Kidney (tissue), 13 donors: ENCODE measurements at regions not wholly inside any gene's neighbourhood (a gene's known extent, or its start where the extent isn't known, plus 50 kb on each side); places are given as distances from the start of the nearest gene placed in this dataset.

Experiments
- DNase-seq, 5 donors: peaks; one replicate each; pipeline ENCODE4 v3.0.0-alpha.2; 2013 to 2020
- FAIRE-seq: peaks from 2 replicates; lab custom pipeline; 2012; peaks lifted over from hg19 to GRCh38; lab: Jason Lieb, UNC
- H3K27ac ChIP-seq, 2 donors: one replicate each; pipeline ENCODE4 v1.7.0; 2013; ENCODE audit warnings: low read depth in 2 of 2, low read length in 2 of 2, inconsistent platforms in 1 of 2
- H3K27me3 ChIP-seq: one replicate; pipeline ENCODE4 v1.7.1; 2013; ENCODE audit warnings: low read length, inconsistent platforms; ENCODE audit not compliant: control insufficient read depth, insufficient read depth
- H3K36me3 ChIP-seq, 3 donors: one replicate each; pipeline versions ENCODE4 v1.7.0 to v1.7.1; 2013; ENCODE audit warnings: low read length in 3 of 3, control low read depth in 1 of 3, inconsistent platforms in 1 of 3; ENCODE audit not compliant: insufficient read depth in 3 of 3, control insufficient read depth in 2 of 3
- H3K4me1 ChIP-seq, 3 donors: one replicate each; pipeline versions ENCODE4 v1.7.0 to v1.7.1; 2013; ENCODE audit warnings: low read length in 3 of 3, inconsistent platforms in 1 of 3, low read depth in 1 of 3; ENCODE audit not compliant: control insufficient read depth in 2 of 3, insufficient read depth in 2 of 3
- H3K4me3 ChIP-seq, 3 donors: one replicate each; pipeline versions ENCODE4 v1.7.0 to v1.8.1; 2013; ENCODE audit warnings: low read length in 3 of 3, control low read depth in 1 of 3, inconsistent platforms in 1 of 3
- H3K9ac ChIP-seq, 3 donors: one replicate each; pipeline versions ENCODE4 v1.7.0 to v1.7.1; 2013; ENCODE audit warnings: low read length in 3 of 3, control low read depth in 1 of 3, inconsistent platforms in 1 of 3
- H3K9me3 ChIP-seq, 3 donors: one replicate each; pipeline versions ENCODE4 v1.7.0 to v1.7.1; 2013; ENCODE audit warnings: low read length in 3 of 3, control low read depth in 1 of 3, inconsistent platforms in 1 of 3; ENCODE audit not compliant: control insufficient read depth in 2 of 3, insufficient read depth in 1 of 3
- CTCF ChIP-seq: IDR thresholded peaks from 3 replicates; pipeline ENCODE4 v1.5.1; 2012; ENCODE audit warnings: mild to moderate bottlenecking, moderate library complexity, borderline replicate concordance; ENCODE audit not compliant: insufficient read depth; ENCODE audit errors: extremely low read depth
- intact Hi-C: fragments of 100-400 bp; cut with DNase I; formaldehyde crosslinking; loops from one replicate; pipeline ENCODE4 v1.11.1; 2022
- donor health status: control.
- donor health status: control.
- donor health status: control.
- donor health status: control.
- donor health status: control.
- donor health status: DM: yes; HTN: yes; CAD: no.
- donor health status: Normal renal cell carcinoma (clear cell type).

- Histone ChIP-seq H3K4me1 (peaks cover 0 to 6% (median 2%) of the 10 kb centered on the region in 3 donors), H3K27me3 (no peaks in the 10 kb centered on the region), H3K27ac (no peak overlapping the region), H3K4me3 (no peak overlapping the region), H3K9me3 (no peaks in the 10 kb centered on the region), H3K36me3 (no peaks in the 10 kb centered on the region), H3K9ac (no peak overlapping the region)
- FAIRE-seq (no peak), DNase-seq (no peak)
- no peak for TF ChIP-seq CTCF
- intact Hi-C loops: no loop called here
These were observed 175.7 kb downstream of the ASB1 start for GRCh38 chr2:238602223-238602960.

GRCh38 chr2:238603596-238603995 is 176.9 kb downstream of the ASB1 start:
- DNase-seq: no peak
- Histone ChIP-seq H3K27me3 (no peaks in the 10 kb centered on the region), H3K27ac (no peak overlapping the region), H3K4me3 (no peak overlapping the region), H3K4me1 (peaks cover 0 to 6% (median 0%) of the 10 kb centered on the region in 3 donors), H3K9me3 (peaks cover 0 to 7% (median 0%) of the 10 kb centered on the region in 3 donors), H3K36me3 (no peaks in the 10 kb centered on the region), H3K9ac (no peak overlapping the region)
- intact Hi-C loops: no loop called here
- FAIRE-seq: no peak
- no peak for TF ChIP-seq CTCF

- H3K27ac ChIP-seq: no peak overlapping the region
- peaks cover 0 to 4% (median 0%) of the 10 kb centered on the region in 3 donors for H3K4me1 ChIP-seq
- no peak for TF ChIP-seq CTCF
- H3K27me3 ChIP-seq: no peaks in the 10 kb centered on the region
- H3K9ac ChIP-seq: no peak overlapping the region
- no peak for DNase-seq
- H3K4me3 ChIP-seq: no peak overlapping the region
- intact Hi-C loops: no loop called here
- no peaks in the 10 kb centered on the region for H3K36me3 ChIP-seq
- FAIRE-seq: no peak
- H3K9me3 ChIP-seq: peaks cover 0 to 7% (median 0%) of the 10 kb centered on the region in 3 donors
These were observed 179.6 kb downstream of the ASB1 start for GRCh38 chr2:238606311-238606710.
